ENCODE measurements at regions not wholly inside any gene's neighbourhood (a gene's known extent, or its start where the extent isn't known, plus 50 kb on each side); places are given as distances from the start of the nearest gene placed in this dataset.

- no peak for TF ChIP-seq CTCF (IDR thresholded peaks at IDR 0.05)
- TF ChIP-seq POLR2A (IDR thresholded peaks at IDR 0.05) = no peak
- no peak for TF ChIP-seq EP300 (IDR thresholded peaks at IDR 0.05)
Observed at GRCh38 chr2:219747637-219748036, 120.2 kb downstream of the SLC4A3 start.
